ENCODE measurements at regions not wholly inside any gene's neighbourhood (a gene's known extent, or its start where the extent isn't known, plus 50 kb on each side); places are given as distances from the start of the nearest gene placed in this dataset. TPM values are rescaled to one million over a fixed set of nuclear protein-coding genes. Genes with fewer than 3 reads are reported as not detected.

DNA sequence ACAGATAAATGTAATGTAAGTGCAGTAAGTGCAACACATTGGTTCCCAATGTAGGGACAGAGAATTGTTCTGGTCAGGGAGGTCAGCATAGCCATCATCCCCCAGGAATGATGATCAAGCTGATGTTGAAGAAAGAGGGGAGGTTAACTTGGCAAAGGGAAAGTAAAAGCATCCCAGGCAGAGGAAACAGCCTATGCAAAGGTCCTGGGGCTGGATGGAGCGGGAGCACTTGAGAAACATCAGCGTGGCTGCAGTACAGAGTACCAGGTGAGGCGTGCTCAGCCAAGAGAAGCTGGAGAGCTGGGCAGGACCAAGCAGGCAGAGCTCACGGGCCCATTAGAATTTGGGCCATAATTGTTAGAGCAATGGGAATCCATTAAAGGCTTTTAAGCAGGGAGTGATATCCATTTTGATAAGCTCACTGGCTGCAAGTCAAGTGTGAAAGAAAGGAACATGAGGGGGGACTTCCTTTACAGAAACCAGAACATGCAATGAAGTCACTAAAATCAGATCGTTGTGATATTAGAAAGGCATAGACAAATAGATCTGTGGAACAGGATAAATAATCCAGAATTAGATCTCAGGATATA is 50.1 kb upstream of the HAND1 start:
- Histone ChIP-seq H3F3A (ENCODE audit: low read length, unreplicated experiment) (no peaks in the 10 kb centered on the region), H3K4me3 (ENCODE audit: low read length) (no peak overlapping the region), H4K20me1 (ENCODE audit: low read length) (no peaks in the 10 kb centered on the region), H3K9ac (ENCODE audit: low read length) (no peak overlapping the region), H3K4me1 (ENCODE audit: insufficient read depth, low read length) (no peaks in the 10 kb centered on the region), H2AFZ (ENCODE audit: low read length) (no peak overlapping the region), H3K36me3 (ENCODE audit: low read depth, low read length) (no peaks in the 10 kb centered on the region), H3K4me2 (ENCODE audit: low read length) (no peak overlapping the region), H3K9me3 (ENCODE audit: low read length) (no peaks in the 10 kb centered on the region), H3K79me2 (ENCODE audit: low read length) (no peaks in the 10 kb centered on the region), H3K27ac (ENCODE audit: low read length) (no peak overlapping the region), H3K9me2 (replicated peaks; ENCODE audit: low read length) (no peaks in the 10 kb centered on the region), H3K27me3 (ENCODE audit: low read length) (no peaks in the 10 kb centered on the region)
- TF ChIP-seq EZH2 (IDR thresholded peaks at IDR 0.05; ENCODE audit: low read length, unreplicated experiment), result no peak
- TF ChIP-seq, protein P1, sequence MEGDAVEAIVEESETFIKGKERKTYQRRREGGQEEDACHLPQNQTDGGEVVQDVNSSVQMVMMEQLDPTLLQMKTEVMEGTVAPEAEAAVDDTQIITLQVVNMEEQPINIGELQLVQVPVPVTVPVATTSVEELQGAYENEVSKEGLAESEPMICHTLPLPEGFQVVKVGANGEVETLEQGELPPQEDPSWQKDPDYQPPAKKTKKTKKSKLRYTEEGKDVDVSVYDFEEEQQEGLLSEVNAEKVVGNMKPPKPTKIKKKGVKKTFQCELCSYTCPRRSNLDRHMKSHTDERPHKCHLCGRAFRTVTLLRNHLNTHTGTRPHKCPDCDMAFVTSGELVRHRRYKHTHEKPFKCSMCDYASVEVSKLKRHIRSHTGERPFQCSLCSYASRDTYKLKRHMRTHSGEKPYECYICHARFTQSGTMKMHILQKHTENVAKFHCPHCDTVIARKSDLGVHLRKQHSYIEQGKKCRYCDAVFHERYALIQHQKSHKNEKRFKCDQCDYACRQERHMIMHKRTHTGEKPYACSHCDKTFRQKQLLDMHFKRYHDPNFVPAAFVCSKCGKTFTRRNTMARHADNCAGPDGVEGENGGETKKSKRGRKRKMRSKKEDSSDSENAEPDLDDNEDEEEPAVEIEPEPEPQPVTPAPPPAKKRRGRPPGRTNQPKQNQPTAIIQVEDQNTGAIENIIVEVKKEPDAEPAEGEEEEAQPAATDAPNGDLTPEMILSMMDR (conservative IDR thresholded peaks at IDR 0.05; ENCODE audit: low read depth, low read length), result no peak
- TF ChIP-seq EZH2phosphoT487 (IDR thresholded peaks at IDR 0.05; ENCODE audit: borderline replicate concordance, low read length), result no peak
- BruUV-seq (replicated peaks), result no TSS peak
- ATAC-seq (no peak), DNase-seq (no peak)
- intact Hi-C loops (cut with micrococcal nuclease), result no loop called here
- CTCF ChIA-PET, result no interaction called here
- POLR2A ChIA-PET (ENCODE audit: unreplicated experiment), result no interaction called here

Small RNA genes lying in the stretch of these regions (microRNA-seq; reads per million reads assigned to microRNA genes)
- not detected for gene MIR1303 (ENCODE audit: unreplicated experiment)
- not detected for gene MIR3141 (ENCODE audit: unreplicated experiment)
